Body of pancreas (tissue), 4 donors: ENCODE measurements at regions not wholly inside any gene's neighbourhood (a gene's known extent, or its start where the extent isn't known, plus 50 kb on each side); places are given as distances from the start of the nearest gene placed in this dataset.

Source experiments
- POLR2A ChIP-seq, 3 donors: fragments of 450-650 bp; IDR thresholded peaks; one replicate each; pipeline ENCODE4 v1.6.1; 2016; ENCODE audit warnings: antibody characterized with exemption in 3 of 3, mild to moderate bottlenecking in 2 of 3
- TF ChIP-seq, protein P1 (sequence below), 7 experiments: fragments of 450-650 bp in 4 of 7; fragments of 200-600 bp in 3 of 7; sonication (generic) in 3 of 7; IDR thresholded peaks; one replicate each; pipeline ENCODE4 v1.5.1; 2016 to 2019; ENCODE audit warnings: antibody characterized with exemption in 7 of 7

GRCh38 chr6:112603726-112604125 lies 256.6 kb downstream of the RFPL4B start:
- TF ChIP-seq, protein P1, sequence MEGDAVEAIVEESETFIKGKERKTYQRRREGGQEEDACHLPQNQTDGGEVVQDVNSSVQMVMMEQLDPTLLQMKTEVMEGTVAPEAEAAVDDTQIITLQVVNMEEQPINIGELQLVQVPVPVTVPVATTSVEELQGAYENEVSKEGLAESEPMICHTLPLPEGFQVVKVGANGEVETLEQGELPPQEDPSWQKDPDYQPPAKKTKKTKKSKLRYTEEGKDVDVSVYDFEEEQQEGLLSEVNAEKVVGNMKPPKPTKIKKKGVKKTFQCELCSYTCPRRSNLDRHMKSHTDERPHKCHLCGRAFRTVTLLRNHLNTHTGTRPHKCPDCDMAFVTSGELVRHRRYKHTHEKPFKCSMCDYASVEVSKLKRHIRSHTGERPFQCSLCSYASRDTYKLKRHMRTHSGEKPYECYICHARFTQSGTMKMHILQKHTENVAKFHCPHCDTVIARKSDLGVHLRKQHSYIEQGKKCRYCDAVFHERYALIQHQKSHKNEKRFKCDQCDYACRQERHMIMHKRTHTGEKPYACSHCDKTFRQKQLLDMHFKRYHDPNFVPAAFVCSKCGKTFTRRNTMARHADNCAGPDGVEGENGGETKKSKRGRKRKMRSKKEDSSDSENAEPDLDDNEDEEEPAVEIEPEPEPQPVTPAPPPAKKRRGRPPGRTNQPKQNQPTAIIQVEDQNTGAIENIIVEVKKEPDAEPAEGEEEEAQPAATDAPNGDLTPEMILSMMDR (IDR thresholded peaks at IDR 0.05): no peak
- TF ChIP-seq POLR2A (IDR thresholded peaks at IDR 0.05): no peak
